ENCODE measurements at regions not wholly inside any gene's neighbourhood (a gene's known extent, or its start where the extent isn't known, plus 50 kb on each side); places are given as distances from the start of the nearest gene placed in this dataset.

- no peak for TF ChIP-seq CTCF (IDR thresholded peaks at IDR 0.05; ENCODE audit: low read depth, low read length)
- TF ChIP-seq POLR2A (IDR thresholded peaks at IDR 0.05; ENCODE audit: extremely low read depth, insufficient read length) = no peak
- no peak for TF ChIP-seq MAX (IDR thresholded peaks at IDR 0.05; ENCODE audit: low read depth, low read length)
- no peak for TF ChIP-seq MYC (IDR thresholded peaks at IDR 0.05; ENCODE audit: low read depth, low read length)
Observed at GRCh38 chr20:47867831-47868230, 82.5 kb upstream of the SULF2 start.
